ENCODE measurements at regions not wholly inside any gene's neighbourhood (a gene's known extent, or its start where the extent isn't known, plus 50 kb on each side); places are given as distances from the start of the nearest gene placed in this dataset.

DNA sequence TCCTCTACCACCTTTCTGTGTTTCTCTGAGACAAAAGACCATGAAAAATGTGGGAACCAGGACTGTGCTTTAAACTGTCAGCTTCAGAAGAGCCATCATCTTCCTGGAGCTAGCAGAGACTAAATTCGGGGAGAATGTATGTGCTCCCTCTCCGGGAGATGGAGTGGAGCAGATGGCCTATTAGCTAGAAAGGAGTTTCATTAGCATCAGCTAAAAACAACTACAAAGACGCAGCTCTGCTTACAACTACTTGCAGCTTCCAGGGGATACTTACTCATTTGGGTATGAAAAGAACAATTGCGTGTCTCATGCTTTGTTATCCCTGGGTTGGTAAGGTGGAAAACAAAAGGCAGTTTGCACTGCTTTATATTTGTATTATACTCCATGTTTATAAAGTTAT, 159.6 kb downstream of the MFSD1 start:
- no peaks in the 10 kb centered on the region for H3K36me3 ChIP-seq (ENCODE audit: control insufficient read depth in 2 of 3, insufficient read depth in 3 of 3, low read length in 3 of 3)
- Mint-ChIP-seq H3K9me3 (peaks cover 0 to 9% (median 4%) of the 10 kb centered on the region in 11 donors), H3K27me3 (peaks cover 0 to 9% (median 0%) of the 10 kb centered on the region in 5 donors), H3K4me1 (no peaks in the 10 kb centered on the region), H3K36me3 (no peaks in the 10 kb centered on the region), H3K27ac (no peak overlapping the region), H3K4me3 (no peak overlapping the region)
- CTCF ChIA-PET = no interaction called here
- no peak overlapping the region for H3K27ac ChIP-seq (ENCODE audit: low read depth, low read length)
- intact Hi-C loops (cut with micrococcal nuclease) = no loop called here
- DNase-seq (no peak), ATAC-seq (no peak)
- H3K9me3 ChIP-seq (ENCODE audit: control insufficient read depth in 2 of 3, low read length in 3 of 3) = no peaks in the 10 kb centered on the region
- POLR2A ChIA-PET = no interaction called here
- H3K4me1 ChIP-seq (ENCODE audit: control insufficient read depth in 2 of 2, insufficient read depth in 2 of 2, low read length in 2 of 2) = no peaks in the 10 kb centered on the region
- H3K4me3 ChIP-seq (ENCODE audit: low read length) = no peak overlapping the region
- H3K27me3 ChIP-seq (ENCODE audit: control insufficient read depth in 2 of 2, insufficient read depth in 2 of 2, low read length in 2 of 2) = no peaks in the 10 kb centered on the region

DNA sequence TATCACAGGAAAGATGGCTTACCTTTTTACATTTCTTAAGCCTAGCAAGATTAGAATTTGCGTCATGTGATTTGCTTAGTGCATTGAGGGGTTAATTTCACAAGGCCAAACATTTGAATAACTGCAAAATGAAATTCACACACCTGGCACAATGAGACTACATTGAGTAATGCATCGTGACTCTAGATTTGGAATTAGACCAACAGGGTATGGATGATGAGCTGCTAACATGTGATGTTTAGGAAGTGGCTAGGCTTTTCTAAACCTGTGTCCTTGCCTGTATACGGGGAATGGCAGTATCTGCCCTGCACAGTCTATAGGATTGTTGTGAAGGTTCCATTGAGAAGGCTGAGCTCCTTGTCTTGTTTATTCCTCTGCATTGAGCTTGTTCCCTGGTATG, 160.1 kb downstream of the MFSD1 start:
- Histone ChIP-seq H3K36me3 (ENCODE audit: control insufficient read depth in 2 of 3, insufficient read depth in 3 of 3, low read length in 3 of 3) (no peaks in the 10 kb centered on the region), H3K4me3 (ENCODE audit: low read length) (no peak overlapping the region), H3K4me1 (ENCODE audit: control insufficient read depth in 2 of 2, insufficient read depth in 2 of 2, low read length in 2 of 2) (no peaks in the 10 kb centered on the region), H3K27ac (ENCODE audit: low read depth, low read length) (no peak overlapping the region), H3K27me3 (ENCODE audit: control insufficient read depth in 2 of 2, insufficient read depth in 2 of 2, low read length in 2 of 2) (no peaks in the 10 kb centered on the region), H3K9me3 (ENCODE audit: control insufficient read depth in 2 of 3, low read length in 3 of 3) (no peaks in the 10 kb centered on the region)
- Mint-ChIP-seq H3K36me3 (no peaks in the 10 kb centered on the region), H3K9me3 (peaks cover 0 to 9% (median 4%) of the 10 kb centered on the region in 11 donors), H3K27ac (no peak overlapping the region), H3K4me1 (no peaks in the 10 kb centered on the region), H3K4me3 (no peak overlapping the region), H3K27me3 (peaks cover 0 to 9% (median 0%) of the 10 kb centered on the region in 5 donors)
- POLR2A ChIA-PET = no interaction called here
- intact Hi-C loops (cut with micrococcal nuclease) = no loop called here
- CTCF ChIA-PET = no interaction called here
- DNase-seq (no peak), ATAC-seq (no peak)

DNA sequence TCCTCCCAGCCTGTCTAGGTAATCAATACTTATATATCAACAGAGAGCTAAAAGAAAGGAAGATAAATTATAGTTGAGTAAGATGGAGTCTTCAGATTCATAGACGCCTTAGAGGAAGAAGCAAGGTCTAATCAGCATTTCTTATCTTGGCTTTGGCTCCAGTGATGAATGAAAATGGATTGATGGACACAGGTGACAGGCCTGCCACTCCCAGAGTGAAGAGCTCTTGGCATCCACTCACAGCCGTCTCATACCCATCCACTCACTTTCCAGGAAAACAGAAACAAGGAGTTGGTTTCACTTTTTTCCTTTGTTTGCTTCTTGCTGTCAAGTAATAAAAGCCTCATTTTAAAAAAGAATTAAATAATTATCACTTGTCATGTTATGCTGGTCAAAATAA, 168.2 kb downstream of the MFSD1 start:
- no peak overlapping the region for H3K27ac ChIP-seq (ENCODE audit: low read depth, low read length)
- ChIA-PET CTCF (no interaction called here), POLR2A (no interaction called here)
- Mint-ChIP-seq H3K27ac (no peak overlapping the region), H3K27me3 (peaks cover 0 to 20% (median 11%) of the 10 kb centered on the region in 5 donors), H3K9me3 (peaks cover 0 to 14% (median 4%) of the 10 kb centered on the region in 11 donors), H3K36me3 (peaks cover 0 to 5% (median 0%) of the 10 kb centered on the region in 5 donors), H3K4me1 (no peaks in the 10 kb centered on the region), H3K4me3 (no peak overlapping the region)
- H3K27me3 ChIP-seq (ENCODE audit: control insufficient read depth in 2 of 2, insufficient read depth in 2 of 2, low read length in 2 of 2) = no peaks in the 10 kb centered on the region
- H3K4me1 ChIP-seq (ENCODE audit: control insufficient read depth in 2 of 2, insufficient read depth in 2 of 2, low read length in 2 of 2) = no peaks in the 10 kb centered on the region
- H3K36me3 ChIP-seq (ENCODE audit: control insufficient read depth in 2 of 3, insufficient read depth in 3 of 3, low read length in 3 of 3) = no peaks in the 10 kb centered on the region
- intact Hi-C loops (cut with micrococcal nuclease) = no loop called here
- H3K9me3 ChIP-seq (ENCODE audit: control insufficient read depth in 2 of 3, low read length in 3 of 3) = no peaks in the 10 kb centered on the region
- DNase-seq = no peak
- no peak for ATAC-seq
- no peak overlapping the region for H3K4me3 ChIP-seq (ENCODE audit: low read length)

GRCh38 chr3:158974904-158975303, 173.1 kb downstream of the MFSD1 start:
- DNase-seq (no peak), ATAC-seq (no peak)
- no peaks in the 10 kb centered on the region for H3K4me1 Mint-ChIP-seq
- Histone ChIP-seq H3K9me3 (ENCODE audit: control insufficient read depth in 2 of 3, low read length in 3 of 3) (no peaks in the 10 kb centered on the region), H3K4me3 (ENCODE audit: low read length) (no peak overlapping the region), H3K4me1 (ENCODE audit: control insufficient read depth in 2 of 2, insufficient read depth in 2 of 2, low read length in 2 of 2) (no peaks in the 10 kb centered on the region), H3K27ac (ENCODE audit: low read depth, low read length) (no peak overlapping the region), H3K36me3 (ENCODE audit: control insufficient read depth in 2 of 3, insufficient read depth in 3 of 3, low read length in 3 of 3) (no peaks in the 10 kb centered on the region), H3K27me3 (ENCODE audit: control insufficient read depth in 2 of 2, insufficient read depth in 2 of 2, low read length in 2 of 2) (no peaks in the 10 kb centered on the region)
- CTCF ChIA-PET = no interaction called here
- POLR2A ChIA-PET = no interaction called here
- no peak overlapping the region for H3K4me3 Mint-ChIP-seq
- no peak overlapping the region for H3K27ac Mint-ChIP-seq
- H3K9me3 Mint-ChIP-seq = peaks cover 0 to 14% (median 1%) of the 10 kb centered on the region in 11 donors
- intact Hi-C loops (cut with micrococcal nuclease) = no loop called here
- H3K27me3 Mint-ChIP-seq = peaks cover 0 to 15% (median 14%) of the 10 kb centered on the region in 5 donors
- H3K36me3 Mint-ChIP-seq = peaks cover 0 to 5% (median 0%) of the 10 kb centered on the region in 5 donors

DNA sequence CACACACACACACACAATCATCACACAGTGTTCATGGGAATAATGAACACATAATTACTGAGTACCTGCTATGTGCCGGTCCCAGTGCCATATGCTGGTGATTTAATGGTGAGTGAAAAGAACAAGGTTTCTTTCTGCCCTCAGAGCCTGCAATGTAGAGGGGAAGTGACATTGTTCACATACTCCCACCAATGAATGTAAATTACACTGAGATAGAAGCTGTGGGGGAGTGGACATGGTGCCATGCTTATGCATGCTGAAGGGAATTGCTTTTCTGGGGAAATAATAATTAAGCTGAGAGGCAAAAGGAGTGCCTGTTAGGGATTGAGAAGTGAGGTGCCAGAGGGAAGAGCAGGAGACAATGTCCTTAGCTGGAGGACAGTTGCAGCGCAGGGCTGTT, 175.1 kb downstream of the MFSD1 start:
- peaks cover 0 to 5% (median 0%) of the 10 kb centered on the region in 5 donors for H3K36me3 Mint-ChIP-seq
- Histone ChIP-seq H3K27me3 (ENCODE audit: control insufficient read depth in 2 of 2, insufficient read depth in 2 of 2, low read length in 2 of 2) (no peaks in the 10 kb centered on the region), H3K27ac (ENCODE audit: low read depth, low read length) (no peak overlapping the region), H3K36me3 (ENCODE audit: control insufficient read depth in 2 of 3, insufficient read depth in 3 of 3, low read length in 3 of 3) (no peaks in the 10 kb centered on the region), H3K4me1 (ENCODE audit: control insufficient read depth in 2 of 2, insufficient read depth in 2 of 2, low read length in 2 of 2) (no peaks in the 10 kb centered on the region), H3K9me3 (ENCODE audit: control insufficient read depth in 2 of 3, low read length in 3 of 3) (no peaks in the 10 kb centered on the region), H3K4me3 (ENCODE audit: low read length) (no peak overlapping the region)
- CTCF ChIA-PET = no interaction called here
- POLR2A ChIA-PET = no interaction called here
- H3K4me1 Mint-ChIP-seq = no peaks in the 10 kb centered on the region
- H3K4me3 Mint-ChIP-seq = no peak overlapping the region
- DNase-seq = no peak
- intact Hi-C loops (cut with micrococcal nuclease) = no loop called here
- H3K27me3 Mint-ChIP-seq = peaks cover 0 to 13% (median 9%) of the 10 kb centered on the region in 5 donors
- no peak for ATAC-seq
- H3K9me3 Mint-ChIP-seq = peaks cover 0 to 11% (median 5%) of the 10 kb centered on the region in 11 donors
- H3K27ac Mint-ChIP-seq = no peak overlapping the region

GRCh38 chr3:158977497-158977896, 175.6 kb downstream of the MFSD1 start:
- Mint-ChIP-seq H3K4me3 (no peak overlapping the region), H3K4me1 (no peaks in the 10 kb centered on the region), H3K27me3 (peaks cover 0 to 9% (median 4%) of the 10 kb centered on the region in 5 donors), H3K36me3 (peaks cover 0 to 5% (median 0%) of the 10 kb centered on the region in 5 donors), H3K27ac (no peak overlapping the region), H3K9me3 (peaks cover 0 to 10% (median 5%) of the 10 kb centered on the region in 11 donors)
- intact Hi-C loops (cut with micrococcal nuclease) = no loop called here
- Histone ChIP-seq H3K4me3 (ENCODE audit: low read length) (no peak overlapping the region), H3K36me3 (ENCODE audit: control insufficient read depth in 2 of 3, insufficient read depth in 3 of 3, low read length in 3 of 3) (no peaks in the 10 kb centered on the region), H3K4me1 (ENCODE audit: control insufficient read depth in 2 of 2, insufficient read depth in 2 of 2, low read length in 2 of 2) (no peaks in the 10 kb centered on the region), H3K27ac (ENCODE audit: low read depth, low read length) (no peak overlapping the region), H3K9me3 (ENCODE audit: control insufficient read depth in 2 of 3, low read length in 3 of 3) (no peaks in the 10 kb centered on the region), H3K27me3 (ENCODE audit: control insufficient read depth in 2 of 2, insufficient read depth in 2 of 2, low read length in 2 of 2) (no peaks in the 10 kb centered on the region)
- DNase-seq = no peak
- ChIA-PET POLR2A (no interaction called here), CTCF (no interaction called here)
- no peak for ATAC-seq

DNA sequence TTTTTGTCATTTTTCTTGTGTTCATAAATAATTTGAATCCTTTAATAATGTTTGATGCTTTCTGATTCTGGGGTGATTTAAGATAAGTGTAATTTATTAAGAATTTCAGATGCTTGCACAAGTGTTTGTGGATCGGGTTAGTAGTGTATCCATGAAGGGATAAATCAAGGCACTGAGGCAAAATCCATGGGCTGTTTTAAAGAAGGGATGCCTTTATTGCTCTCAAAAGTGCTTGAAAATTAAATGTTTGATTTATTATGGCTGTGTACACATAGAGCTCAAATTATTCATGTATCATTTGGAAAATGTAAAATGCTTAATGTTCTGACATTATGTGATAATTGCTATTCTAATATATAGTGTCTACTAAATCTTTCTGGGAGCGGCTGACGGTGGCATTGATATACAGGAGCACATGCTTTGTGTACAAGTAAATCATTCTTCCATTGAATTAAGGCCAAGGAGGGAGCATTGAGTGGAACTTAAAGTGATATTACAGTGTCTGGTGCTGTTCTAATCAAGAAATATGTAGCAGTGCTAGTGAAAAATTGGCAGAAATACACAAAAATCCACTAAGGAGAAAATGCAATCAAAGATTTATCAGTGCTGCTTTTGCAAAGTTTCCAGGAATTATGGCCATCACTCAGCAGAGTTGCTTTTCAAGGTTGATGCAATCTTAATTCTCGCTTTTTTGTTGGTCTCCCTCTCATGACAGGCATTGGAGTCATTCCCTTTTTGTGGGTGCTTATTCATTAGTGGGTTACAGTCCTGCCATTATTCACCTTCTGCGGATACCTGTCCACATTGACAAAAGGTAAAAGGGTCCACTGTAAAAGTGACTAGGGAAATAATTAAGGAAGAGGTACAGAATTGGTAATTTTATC, 181.6 kb downstream of the MFSD1 start:
- ATAC-seq (no peak), DNase-seq (no peak)
- intact Hi-C loops (cut with micrococcal nuclease) = no loop called here
- Histone ChIP-seq H3K36me3 (ENCODE audit: control insufficient read depth in 2 of 3, insufficient read depth in 3 of 3, low read length in 3 of 3) (no peaks in the 10 kb centered on the region), H3K4me1 (ENCODE audit: control insufficient read depth in 2 of 2, insufficient read depth in 2 of 2, low read length in 2 of 2) (no peaks in the 10 kb centered on the region), H3K9me3 (ENCODE audit: control insufficient read depth in 2 of 3, low read length in 3 of 3) (no peaks in the 10 kb centered on the region), H3K4me3 (ENCODE audit: low read length) (no peak overlapping the region), H3K27ac (ENCODE audit: low read depth, low read length) (no peak overlapping the region), H3K27me3 (ENCODE audit: control insufficient read depth in 2 of 2, insufficient read depth in 2 of 2, low read length in 2 of 2) (no peaks in the 10 kb centered on the region)
- no peaks in the 10 kb centered on the region for H3K27me3 Mint-ChIP-seq
- H3K4me3 Mint-ChIP-seq = no peak overlapping the region
- POLR2A ChIA-PET = no interaction called here
- H3K9me3 Mint-ChIP-seq = peaks cover 2 to 28% (median 12%) of the 10 kb centered on the region in 11 donors
- no peaks in the 10 kb centered on the region for H3K36me3 Mint-ChIP-seq
- CTCF ChIA-PET = no interaction called here
- no peaks in the 10 kb centered on the region for H3K4me1 Mint-ChIP-seq
- no peak overlapping the region for H3K27ac Mint-ChIP-seq
